HG03378 (cell line): ENCODE measurements at regions not wholly inside any gene's neighbourhood (a gene's known extent, or its start where the extent isn't known, plus 50 kb on each side); places are given as distances from the start of the nearest gene placed in this dataset.

Source experiments
- ATAC-seq: cut with Tn5 transposase; IDR thresholded peaks from one replicate; pipeline ENCODE4 v1.9.1; 2021; ENCODE audit warnings: mild to moderate bottlenecking, moderate library complexity; ENCODE audit not compliant: unreplicated experiment

GRCh38 chr7:153005750-153006435, 246.3 kb downstream of the ACTR3B start:
- no peak for ATAC-seq

GRCh38 chr7:153006452-153006851, 246.9 kb downstream of the ACTR3B start:
- no peak for ATAC-seq

GRCh38 chr7:153006911-153007310, 247.4 kb downstream of the ACTR3B start:
- ATAC-seq = no peak

- no peak for ATAC-seq
Measured at GRCh38 chr7:153010416-153010815, 250.9 kb downstream of the ACTR3B start.

GRCh38 chr7:153012203-153012602, 252.7 kb downstream of the ACTR3B start:
- ATAC-seq = no peak

- no peak for ATAC-seq
Measured at GRCh38 chr7:153017223-153017622, 257.7 kb downstream of the ACTR3B start.

- ATAC-seq = no peak
Measured at GRCh38 chr7:153021542-153021941, 262.0 kb downstream of the ACTR3B start.

- ATAC-seq = no peak
Measured at GRCh38 chr7:153022475-153023193, 263.1 kb downstream of the ACTR3B start.

GRCh38 chr7:153023194-153023592, 263.6 kb downstream of the ACTR3B start:
- ATAC-seq = no peak

- ATAC-seq = no peak
Measured at GRCh38 chr7:153027210-153027609, 267.7 kb downstream of the ACTR3B start.

GRCh38 chr7:153027904-153028303, 268.4 kb downstream of the ACTR3B start:
- no peak for ATAC-seq

- ATAC-seq = no peak
Measured at GRCh38 chr7:153030976-153031375, 271.4 kb downstream of the ACTR3B start.

GRCh38 chr7:153034791-153035190, 275.2 kb downstream of the ACTR3B start:
- no peak for ATAC-seq

GRCh38 chr7:153036396-153037063, 277.0 kb downstream of the ACTR3B start:
- peak; percentile 47 for ATAC-seq

- ATAC-seq = no peak
Measured at GRCh38 chr7:153043440-153043839, 283.9 kb downstream of the ACTR3B start.

- no peak for ATAC-seq
Measured at GRCh38 chr7:153044981-153045380, 285.4 kb downstream of the ACTR3B start.

- no peak for ATAC-seq
Measured at GRCh38 chr7:153047079-153047959, 287.8 kb downstream of the ACTR3B start.

- ATAC-seq = no peak
Measured at GRCh38 chr7:153052206-153052605, 292.7 kb downstream of the ACTR3B start.

GRCh38 chr7:153061910-153062528, 302.5 kb downstream of the ACTR3B start:
- ATAC-seq = no peak

- no peak for ATAC-seq
Measured at GRCh38 chr7:153065051-153065450, 305.5 kb downstream of the ACTR3B start.

GRCh38 chr7:153066711-153067110, 307.2 kb downstream of the ACTR3B start:
- no peak for ATAC-seq
